ENCODE measurements at regions not wholly inside any gene's neighbourhood (a gene's known extent, or its start where the extent isn't known, plus 50 kb on each side); places are given as distances from the start of the nearest gene placed in this dataset.

GRCh38 chr6:88236612-88237360, 70.6 kb upstream of the CNR1 start:
- TF ChIP-seq, protein P1, sequence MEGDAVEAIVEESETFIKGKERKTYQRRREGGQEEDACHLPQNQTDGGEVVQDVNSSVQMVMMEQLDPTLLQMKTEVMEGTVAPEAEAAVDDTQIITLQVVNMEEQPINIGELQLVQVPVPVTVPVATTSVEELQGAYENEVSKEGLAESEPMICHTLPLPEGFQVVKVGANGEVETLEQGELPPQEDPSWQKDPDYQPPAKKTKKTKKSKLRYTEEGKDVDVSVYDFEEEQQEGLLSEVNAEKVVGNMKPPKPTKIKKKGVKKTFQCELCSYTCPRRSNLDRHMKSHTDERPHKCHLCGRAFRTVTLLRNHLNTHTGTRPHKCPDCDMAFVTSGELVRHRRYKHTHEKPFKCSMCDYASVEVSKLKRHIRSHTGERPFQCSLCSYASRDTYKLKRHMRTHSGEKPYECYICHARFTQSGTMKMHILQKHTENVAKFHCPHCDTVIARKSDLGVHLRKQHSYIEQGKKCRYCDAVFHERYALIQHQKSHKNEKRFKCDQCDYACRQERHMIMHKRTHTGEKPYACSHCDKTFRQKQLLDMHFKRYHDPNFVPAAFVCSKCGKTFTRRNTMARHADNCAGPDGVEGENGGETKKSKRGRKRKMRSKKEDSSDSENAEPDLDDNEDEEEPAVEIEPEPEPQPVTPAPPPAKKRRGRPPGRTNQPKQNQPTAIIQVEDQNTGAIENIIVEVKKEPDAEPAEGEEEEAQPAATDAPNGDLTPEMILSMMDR (IDR thresholded peaks at IDR 0.05): no peak
- TF ChIP-seq EZH2 (IDR thresholded peaks at IDR 0.05) (no peak), EZH2phosphoT487 (IDR thresholded peaks at IDR 0.05) (no peak)

All from neural progenitor cell (in vitro differentiated cells).